ENCODE measurements at regions not wholly inside any gene's neighbourhood (a gene's known extent, or its start where the extent isn't known, plus 50 kb on each side); places are given as distances from the start of the nearest gene placed in this dataset.

- TF ChIP-seq TAF1 (IDR thresholded peaks at IDR 0.05; ENCODE audit: low read depth) (no peak), FOXM1 (IDR thresholded peaks at IDR 0.05; ENCODE audit: borderline replicate concordance, low read depth) (no peak), NFIC (IDR thresholded peaks at IDR 0.05) (no peak), TEAD4 (IDR thresholded peaks at IDR 0.05) (no peak)
Observed at GRCh38 chr5:52560366-52560765, 227.3 kb upstream of the ITGA1 start.

All from Ishikawa (cell line).